DMS53 (cell line): ENCODE measurements at regions not wholly inside any gene's neighbourhood (a gene's known extent, or its start where the extent isn't known, plus 50 kb on each side); places are given as distances from the start of the nearest gene placed in this dataset.

Experiments used
- DNase-seq: peaks from one replicate; lab custom pipeline; 2025; lab: John Stamatoyannopoulos, UW

- DNase-seq: peak; percentile 16
These were observed 181.4 kb downstream of the GRB14 start for GRCh38 chr2:164439885-164440284.

- no peak for DNase-seq
These were observed 182.0 kb downstream of the GRB14 start for GRCh38 chr2:164439235-164439634.

GRCh38 chr2:164438490-164439205 is 182.6 kb downstream of the GRB14 start:
- DNase-seq: peak; percentile 13

GRCh38 chr2:164436131-164436530 is 185.2 kb downstream of the GRB14 start:
- no peak for DNase-seq

- DNase-seq: peak; percentile 83
These were observed 191.0 kb downstream of the GRB14 start for GRCh38 chr2:164430166-164430783.

- no peak for DNase-seq
These were observed 191.9 kb downstream of the GRB14 start for GRCh38 chr2:164429354-164429753.

- no peak for DNase-seq
These were observed 194.2 kb downstream of the GRB14 start for GRCh38 chr2:164427111-164427510.

GRCh38 chr2:164420787-164421186 is 200.5 kb downstream of the GRB14 start:
- no peak for DNase-seq

- no peak for DNase-seq
These were observed 208.5 kb downstream of the GRB14 start for GRCh38 chr2:164412831-164413230.

GRCh38 chr2:164389411-164389810 is 231.9 kb downstream of the GRB14 start:
- DNase-seq: no peak

GRCh38 chr2:164388511-164388910 is 232.8 kb downstream of the GRB14 start:
- peak; percentile 78 for DNase-seq

GRCh38 chr2:164386231-164386630 is 235.1 kb downstream of the GRB14 start:
- no peak for DNase-seq

- no peak for DNase-seq
These were observed 236.8 kb downstream of the GRB14 start for GRCh38 chr2:164384434-164384833.

GRCh38 chr2:164371916-164372315 is 249.4 kb downstream of the GRB14 start:
- DNase-seq: no peak

GRCh38 chr2:164369366-164369765 is 251.9 kb downstream of the GRB14 start:
- no peak for DNase-seq

GRCh38 chr2:164368896-164369295 is 252.4 kb downstream of the GRB14 start:
- DNase-seq: no peak

- DNase-seq: no peak
These were observed 257.6 kb downstream of the GRB14 start for GRCh38 chr2:164363646-164364045.

GRCh38 chr2:164351536-164351935 is 269.7 kb downstream of the GRB14 start:
- no peak for DNase-seq

- peak; percentile 96 for DNase-seq
These were observed 285.3 kb downstream of the GRB14 start for GRCh38 chr2:164335947-164336346.

GRCh38 chr2:164335128-164335527 is 286.2 kb downstream of the GRB14 start:
- peak; percentile 21 for DNase-seq

- peak; percentile 20 for DNase-seq
These were observed 293.0 kb downstream of the GRB14 start for GRCh38 chr2:164328310-164328709.

- no peak for DNase-seq
These were observed 297.3 kb downstream of the GRB14 start for GRCh38 chr2:164323978-164324377.

GRCh38 chr2:164314148-164314547 is 307.1 kb downstream of the GRB14 start:
- DNase-seq: peak; percentile 95

GRCh38 chr2:164306872-164307271 is 314.4 kb downstream of the GRB14 start:
- no peak for DNase-seq
